ENCODE measurements at regions not wholly inside any gene's neighbourhood (a gene's known extent, or its start where the extent isn't known, plus 50 kb on each side); places are given as distances from the start of the nearest gene placed in this dataset.

- Histone ChIP-seq H3K27me3 (no peaks in the 10 kb centered on the region), H3K4me1 (peaks cover 0 to 8% of the 10 kb centered on the region in 2 donors), H3K4me3 (no peak overlapping the region), H3K9me3 (no peaks in the 10 kb centered on the region), H3K36me3 (no peaks in the 10 kb centered on the region), H3K27ac (no peak overlapping the region)
- intact Hi-C loops (cut with DNase I; ENCODE audit: low total_unique reads), result no loop called here
- no peak for TF ChIP-seq CTCF (IDR thresholded peaks at IDR 0.05)
- no peak for TF ChIP-seq POLR2A (IDR thresholded peaks at IDR 0.05)
- TF ChIP-seq POLR2AphosphoS5 (IDR thresholded peaks at IDR 0.05), result no peak
- DNase-seq (ENCODE audit: low spot score in 2 of 2), result no peak
Measured at GRCh38 chr3:187567021-187567420, 103.2 kb downstream of the SST start.

- DNase-seq (ENCODE audit: low spot score in 2 of 2), result no peak
- intact Hi-C loops (cut with DNase I; ENCODE audit: low total_unique reads), result loop anchor here (1.0 kb wide), 1 partner anchor 17 kb away; no protein-coding TSS in a partner anchor
- Histone ChIP-seq H3K27ac (no peak overlapping the region), H3K27me3 (no peaks in the 10 kb centered on the region), H3K9me3 (no peaks in the 10 kb centered on the region), H3K4me1 (peaks cover 0 to 8% of the 10 kb centered on the region in 2 donors), H3K36me3 (no peaks in the 10 kb centered on the region), H3K4me3 (no peak overlapping the region)
- TF ChIP-seq POLR2AphosphoS5 (IDR thresholded peaks at IDR 0.05), result no peak
- TF ChIP-seq CTCF (IDR thresholded peaks at IDR 0.05), result no peak
- TF ChIP-seq POLR2A (IDR thresholded peaks at IDR 0.05), result no peak
Measured at GRCh38 chr3:187565701-187566100, 104.5 kb downstream of the SST start.

- no peak for DNase-seq (ENCODE audit: low spot score in 2 of 2)
- no peaks in the 10 kb centered on the region for H3K36me3 ChIP-seq
- H3K27me3 ChIP-seq, result no peaks in the 10 kb centered on the region
- no peak for TF ChIP-seq CTCF (IDR thresholded peaks at IDR 0.05)
- no peak for TF ChIP-seq POLR2AphosphoS5 (IDR thresholded peaks at IDR 0.05)
- no peak for TF ChIP-seq POLR2A (IDR thresholded peaks at IDR 0.05)
- H3K27ac ChIP-seq, result no peak overlapping the region
- H3K4me1 ChIP-seq, result no peaks in the 10 kb centered on the region
- intact Hi-C loops (cut with DNase I; ENCODE audit: low total_unique reads), result no loop called here
- H3K4me3 ChIP-seq, result no peak overlapping the region
- H3K9me3 ChIP-seq, result no peaks in the 10 kb centered on the region
Measured at GRCh38 chr3:187558990-187559389, 111.2 kb downstream of the SST start.

- no peaks in the 10 kb centered on the region for H3K4me1 ChIP-seq
- H3K27me3 ChIP-seq, result no peaks in the 10 kb centered on the region
- no peak overlapping the region for H3K27ac ChIP-seq
- DNase-seq (ENCODE audit: low spot score in 2 of 2), result no peak
- intact Hi-C loops (cut with DNase I; ENCODE audit: low total_unique reads), result no loop called here
- H3K4me3 ChIP-seq, result no peak overlapping the region
- no peaks in the 10 kb centered on the region for H3K36me3 ChIP-seq
- H3K9me3 ChIP-seq, result no peaks in the 10 kb centered on the region
- TF ChIP-seq POLR2A (IDR thresholded peaks at IDR 0.05) (no peak), CTCF (IDR thresholded peaks at IDR 0.05) (no peak), POLR2AphosphoS5 (IDR thresholded peaks at IDR 0.05) (no peak)
Measured at GRCh38 chr3:187551416-187551815, 118.8 kb downstream of the SST start.

GRCh38 chr3:187550446-187550845, 119.7 kb downstream of the SST start:
- intact Hi-C loops (cut with DNase I; ENCODE audit: low total_unique reads), result no loop called here
- TF ChIP-seq POLR2AphosphoS5 (IDR thresholded peaks at IDR 0.05), result no peak
- TF ChIP-seq POLR2A (IDR thresholded peaks at IDR 0.05), result no peak

GRCh38 chr3:187545366-187545765, 124.8 kb downstream of the SST start:
- no peak for DNase-seq (ENCODE audit: low spot score in 2 of 2)
- intact Hi-C loops (cut with DNase I; ENCODE audit: low total_unique reads), result no loop called here
- Histone ChIP-seq H3K27me3 (no peaks in the 10 kb centered on the region), H3K4me1 (no peaks in the 10 kb centered on the region), H3K36me3 (no peaks in the 10 kb centered on the region), H3K9me3 (no peaks in the 10 kb centered on the region), H3K4me3 (no peak overlapping the region), H3K27ac (no peak overlapping the region)
- TF ChIP-seq POLR2AphosphoS5 (IDR thresholded peaks at IDR 0.05) (no peak), POLR2A (IDR thresholded peaks at IDR 0.05) (no peak), CTCF (IDR thresholded peaks at IDR 0.05) (no peak)

More at GRCh38 chr3:187550446-187550845, 119.7 kb downstream of the SST start:
- Histone ChIP-seq H3K27ac (no peak overlapping the region), H3K4me1 (no peaks in the 10 kb centered on the region), H3K4me3 (no peak overlapping the region), H3K9me3 (no peaks in the 10 kb centered on the region), H3K27me3 (no peaks in the 10 kb centered on the region), H3K36me3 (no peaks in the 10 kb centered on the region)
- DNase-seq (ENCODE audit: low spot score in 2 of 2), result no peak
